GM18511 (cell line): ENCODE measurements at regions not wholly inside any gene's neighbourhood (a gene's known extent, or its start where the extent isn't known, plus 50 kb on each side); places are given as distances from the start of the nearest gene placed in this dataset.

Experiments used
- ATAC-seq: cut with Tn5 transposase; IDR thresholded peaks from one replicate; pipeline ENCODE4 v1.9.1; 2021; ENCODE audit warnings: mild to moderate bottlenecking, moderate library complexity; ENCODE audit not compliant: unreplicated experiment

DNA sequence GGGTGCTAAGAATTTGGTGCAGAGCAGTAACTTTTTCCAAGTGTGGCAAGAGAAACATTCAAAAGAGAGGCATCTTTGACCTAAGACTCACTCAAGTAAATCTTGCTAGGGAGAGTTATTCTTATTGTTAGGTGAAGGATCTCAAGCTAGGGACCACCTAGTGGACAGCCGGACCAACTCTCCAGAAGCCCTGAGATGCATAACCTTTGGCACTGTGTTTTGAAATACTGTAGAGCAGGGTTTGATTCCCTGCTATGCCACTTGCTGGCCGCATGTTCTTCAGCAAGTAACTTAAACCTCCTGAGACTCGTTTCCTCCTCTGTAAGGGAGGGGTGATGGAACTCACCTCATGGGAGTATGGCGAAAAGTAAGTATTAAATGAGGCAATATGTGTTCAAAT is 336.1 kb upstream of the ADAMTSL1 start:
- ATAC-seq, result no peak

DNA sequence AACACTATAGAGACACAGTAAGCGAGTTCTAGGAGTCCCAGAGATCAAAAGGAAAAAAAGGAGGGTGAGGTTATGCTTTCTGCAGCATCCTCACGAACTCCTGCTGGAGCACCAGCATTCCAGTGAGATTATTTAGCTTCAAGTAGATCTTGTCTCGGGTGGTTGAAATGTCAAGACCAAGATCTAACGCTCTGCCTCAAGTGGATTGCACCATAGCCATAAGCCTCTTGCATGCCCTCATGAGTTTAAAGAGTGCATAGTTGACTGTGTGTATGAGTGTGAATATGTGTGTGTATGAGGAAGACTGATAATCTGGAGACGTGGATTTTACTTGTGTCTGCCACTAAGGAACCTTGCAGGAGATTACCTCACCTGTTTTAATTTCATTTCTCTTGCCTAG is 335.3 kb upstream of the ADAMTSL1 start:
- no peak for ATAC-seq

DNA sequence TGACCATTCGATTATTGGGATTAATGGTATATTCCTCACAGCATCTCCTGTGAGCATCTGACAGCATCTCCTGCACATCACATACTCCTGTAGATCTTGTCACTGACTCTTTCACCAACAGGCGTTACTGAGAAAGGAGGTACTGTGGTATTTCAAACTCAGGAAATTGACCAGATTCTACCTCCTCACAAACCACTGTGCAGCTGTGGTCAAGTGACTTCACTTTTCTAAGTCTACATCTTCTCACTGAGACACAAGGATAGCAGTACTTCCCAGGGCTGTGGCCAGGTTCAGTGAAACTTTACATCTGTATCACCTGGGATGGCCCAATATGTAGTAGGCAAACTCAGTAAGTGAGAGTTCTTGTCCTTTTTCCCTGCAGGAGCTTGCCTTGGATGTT is 332.3 kb upstream of the ADAMTSL1 start:
- no peak for ATAC-seq

DNA sequence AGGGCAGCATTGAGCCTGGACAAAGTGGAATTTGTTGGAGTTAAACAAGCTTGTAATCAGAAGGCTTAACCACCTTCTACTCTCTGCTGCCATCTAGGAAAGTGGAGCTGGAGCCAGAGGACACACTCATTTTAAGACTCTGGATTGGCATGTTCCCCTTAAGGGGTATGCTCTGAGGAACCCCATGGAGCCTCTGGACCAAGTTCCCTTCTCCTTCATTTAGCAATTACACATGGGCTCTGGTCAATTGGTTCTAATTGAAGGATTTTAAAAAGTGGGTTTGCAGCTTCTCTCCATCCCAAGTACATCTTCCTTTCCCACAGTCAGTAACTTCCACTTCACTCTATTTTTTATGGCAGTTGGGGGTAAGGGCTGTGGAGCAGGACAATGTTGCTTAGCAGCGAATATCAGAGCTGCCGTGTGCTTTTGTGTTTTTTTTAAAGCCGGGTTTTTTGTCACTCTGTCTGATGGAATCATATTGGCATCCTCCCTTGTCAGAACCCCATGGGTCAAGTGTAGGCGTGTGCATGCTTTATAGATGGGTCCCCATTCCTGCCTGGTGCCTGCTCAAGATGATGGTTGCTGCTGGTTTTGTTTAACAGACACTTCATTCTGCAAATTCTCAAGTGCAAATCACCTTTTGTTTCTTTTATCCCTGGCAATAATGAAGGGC is 330.7 kb upstream of the ADAMTSL1 start:
- no peak for ATAC-seq

DNA sequence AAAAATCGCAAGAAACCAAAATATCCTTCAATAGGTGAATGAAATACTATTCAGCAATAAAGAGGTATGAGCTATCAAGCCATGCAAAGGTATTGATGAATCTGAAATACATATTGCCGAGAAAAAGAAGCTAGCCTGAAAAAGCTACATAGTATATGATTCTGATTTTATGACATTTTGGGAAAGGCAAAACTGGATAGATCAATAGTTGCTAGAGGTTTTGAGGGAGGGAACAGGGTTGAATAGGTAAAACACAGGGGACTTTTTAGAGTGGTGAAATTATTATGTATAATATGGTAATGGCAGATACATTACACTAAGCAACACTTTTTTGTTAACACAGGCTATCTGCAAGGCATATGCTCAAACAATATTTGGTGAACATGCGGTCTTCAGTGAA is 327.6 kb upstream of the ADAMTSL1 start:
- ATAC-seq, result no peak

DNA sequence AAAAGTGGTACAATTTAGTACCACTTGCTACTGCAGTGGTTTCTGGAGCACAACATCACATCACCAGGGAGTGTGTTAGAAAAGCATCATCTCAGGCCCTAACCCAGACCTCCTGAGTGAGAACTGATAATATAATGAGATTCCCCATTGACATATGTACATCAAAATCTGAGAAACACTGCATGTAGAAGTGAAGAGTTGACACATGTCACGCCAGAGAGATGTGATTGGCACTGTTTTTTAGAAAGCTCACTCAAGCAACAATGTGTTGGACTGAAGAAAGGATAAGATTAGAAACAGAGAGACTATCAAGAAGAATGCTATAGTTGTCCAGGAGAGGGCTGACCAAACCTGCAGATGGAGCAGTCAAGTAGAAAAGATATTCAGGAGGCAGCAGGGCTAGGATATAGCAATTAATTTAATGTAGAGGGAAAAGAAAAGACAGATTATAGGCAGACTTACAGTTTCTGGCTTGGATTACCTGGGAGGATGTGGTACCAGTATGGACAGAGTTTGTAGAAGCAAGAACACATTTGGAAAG is 324.4 kb upstream of the ADAMTSL1 start:
- ATAC-seq, result no peak

DNA sequence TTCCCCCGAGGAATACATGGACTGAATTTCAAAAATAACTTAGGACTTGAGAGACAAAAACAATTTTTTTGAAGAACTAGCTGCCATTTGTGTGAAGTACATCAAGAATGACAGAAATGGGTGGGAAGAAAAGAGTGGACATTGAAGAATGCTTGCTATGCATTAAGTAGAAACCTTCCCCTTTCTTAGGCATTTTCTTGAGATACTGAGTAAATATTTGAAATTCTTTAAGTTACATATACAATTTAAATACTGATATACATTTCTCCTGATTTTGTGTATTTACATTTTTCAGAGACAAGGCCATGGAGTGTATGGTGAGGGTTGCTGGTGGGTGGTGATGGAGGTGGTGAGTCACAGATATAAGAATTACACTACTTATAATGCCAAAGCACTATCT is 319.3 kb upstream of the ADAMTSL1 start:
- ATAC-seq, result no peak

DNA sequence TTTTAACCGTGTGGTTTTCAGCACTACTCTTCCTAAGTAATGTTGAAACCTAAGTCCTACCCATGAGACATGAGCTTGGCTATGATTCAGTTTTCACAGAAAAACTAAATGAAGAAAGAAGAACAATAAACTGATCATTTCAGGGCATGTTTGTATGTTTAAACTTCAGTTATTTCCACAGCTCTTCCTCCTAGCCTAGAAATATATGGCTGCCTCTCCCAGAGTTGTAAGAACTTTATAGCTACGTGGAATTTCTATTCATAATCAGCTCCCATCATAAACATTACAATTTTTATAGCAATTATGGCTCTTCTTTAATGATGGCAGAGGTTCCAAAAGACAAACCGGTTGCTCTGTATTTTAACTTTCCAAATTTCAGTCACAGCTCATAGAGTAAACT is 314.7 kb upstream of the ADAMTSL1 start:
- no peak for ATAC-seq

DNA sequence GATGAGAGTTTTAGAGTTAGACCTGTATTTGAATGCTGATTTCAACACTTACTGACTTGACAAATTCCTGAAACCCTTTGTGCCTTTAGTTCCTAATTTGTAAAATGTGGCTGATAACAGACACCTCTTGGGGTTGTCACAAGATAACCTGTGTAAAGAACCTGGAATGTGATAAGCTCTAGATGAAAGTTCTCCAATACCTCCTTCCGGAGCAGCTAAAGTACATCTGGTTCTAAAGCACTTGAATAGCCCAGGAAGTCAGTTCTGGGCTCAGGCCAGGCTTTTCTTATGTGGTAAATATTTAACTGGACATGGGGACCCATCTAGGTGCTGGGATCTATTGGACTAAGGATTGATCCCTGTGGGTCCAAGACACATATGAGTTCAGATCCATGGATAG is 310.8 kb upstream of the ADAMTSL1 start:
- ATAC-seq, result no peak

DNA sequence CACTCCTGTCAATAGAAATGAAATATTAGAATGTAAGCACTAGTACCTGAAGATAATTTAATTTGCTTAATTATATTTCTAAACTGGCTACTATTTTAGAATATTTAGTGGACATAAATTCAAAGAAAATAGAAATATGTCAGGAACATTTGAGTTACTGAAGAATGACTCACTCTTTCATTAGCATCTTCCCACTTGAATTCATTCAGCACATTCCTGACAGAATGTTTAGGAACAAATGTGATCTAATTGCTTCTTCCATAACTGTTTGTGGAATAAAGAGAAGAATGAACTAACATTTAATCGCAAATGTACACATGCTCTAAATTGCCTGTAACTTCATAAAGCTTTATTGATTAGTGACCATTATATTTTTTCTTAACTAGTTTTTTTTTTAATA is 306.2 kb upstream of the ADAMTSL1 start:
- no peak for ATAC-seq

DNA sequence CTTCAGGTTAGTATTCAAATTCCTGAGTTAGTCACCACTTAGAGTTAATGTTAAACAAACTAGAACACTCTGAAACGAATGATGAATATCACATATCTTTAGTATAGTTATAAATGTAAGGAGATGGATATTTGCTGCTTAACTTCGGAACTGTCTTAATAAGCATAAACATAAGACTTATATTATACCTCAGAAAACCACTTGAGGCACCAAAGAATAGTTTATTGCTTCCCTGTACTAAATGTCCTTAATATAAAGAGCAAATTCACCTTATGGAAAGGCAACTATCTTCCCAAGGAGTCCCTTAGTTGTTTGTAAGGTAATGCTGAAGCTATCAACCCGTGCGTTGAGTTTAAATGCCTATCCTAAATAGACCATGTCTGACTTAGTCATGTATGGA is 300.0 kb upstream of the ADAMTSL1 start:
- ATAC-seq, result no peak

DNA sequence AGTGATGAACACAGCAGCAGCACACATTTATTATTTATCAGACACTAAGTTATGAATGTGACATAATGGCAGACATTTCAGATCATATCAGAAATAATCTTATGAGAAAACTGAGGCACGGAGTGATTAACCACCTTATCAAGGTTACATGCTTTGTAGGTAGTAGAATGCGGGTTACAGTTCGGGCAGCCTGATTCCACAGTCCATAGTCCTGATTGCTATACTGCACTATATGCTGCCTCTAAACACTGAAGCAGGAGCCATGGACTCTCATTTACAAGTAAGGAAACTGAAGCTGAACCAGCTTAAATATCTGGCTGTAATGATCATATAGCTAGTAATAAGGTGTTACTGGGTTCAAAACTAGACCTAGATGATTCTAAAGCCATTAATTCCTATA is 291.3 kb upstream of the ADAMTSL1 start:
- no peak for ATAC-seq

DNA sequence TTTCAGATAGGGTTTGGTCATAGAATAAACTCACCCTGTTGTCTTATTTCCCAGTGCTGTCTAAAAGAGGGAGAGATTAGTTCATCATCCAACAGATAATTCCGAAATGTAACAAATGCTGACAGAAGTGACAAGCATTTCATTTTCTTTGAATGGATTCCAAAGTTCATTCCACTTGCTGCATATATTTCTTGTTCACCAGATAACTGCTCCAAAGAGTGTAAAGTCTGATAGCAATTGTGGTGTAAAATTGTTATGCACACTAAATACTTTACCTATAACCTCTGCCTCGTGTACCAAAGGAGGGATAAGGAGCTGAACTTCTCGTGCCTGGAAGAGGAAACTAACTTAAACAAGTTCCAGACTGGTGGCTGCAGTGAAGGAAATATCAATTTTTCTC is 290.0 kb upstream of the ADAMTSL1 start:
- ATAC-seq, result no peak

DNA sequence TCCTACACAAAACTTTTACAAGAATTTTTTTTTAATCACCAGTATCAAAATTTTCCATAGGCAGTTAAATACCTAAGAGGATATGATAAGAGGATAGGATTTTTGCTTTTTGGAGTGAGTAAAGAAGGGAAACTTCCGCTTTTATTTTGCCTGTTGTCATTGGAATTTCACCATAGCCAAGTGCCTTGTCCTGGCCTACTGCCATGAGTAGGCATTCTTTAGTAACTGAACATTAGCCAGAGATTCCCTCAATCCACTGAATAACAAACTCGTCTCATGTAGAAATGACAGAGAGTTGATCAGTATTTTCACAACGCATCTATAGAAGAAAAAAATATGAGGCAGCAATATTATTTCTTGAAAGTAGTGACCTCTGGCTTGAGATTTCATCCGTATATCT is 289.6 kb upstream of the ADAMTSL1 start:
- no peak for ATAC-seq

DNA sequence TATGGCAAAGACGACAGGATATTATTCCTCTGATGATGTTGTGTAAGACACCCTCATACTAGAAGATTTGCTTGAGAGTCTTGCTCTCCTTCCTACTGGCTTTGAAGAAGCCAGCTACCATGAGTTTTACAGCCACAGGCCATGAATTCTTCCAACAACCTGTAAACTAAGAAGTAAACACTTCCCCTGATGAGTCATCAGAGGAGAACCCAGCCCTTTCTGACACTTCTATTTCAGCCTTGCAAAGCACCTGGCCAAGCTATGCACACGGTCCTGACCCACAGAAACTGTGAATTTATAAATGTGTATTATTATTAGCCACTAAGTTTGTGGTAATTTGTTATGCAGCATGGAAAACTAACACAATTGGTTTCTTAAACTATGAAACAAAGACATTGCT is 288.8 kb upstream of the ADAMTSL1 start:
- ATAC-seq, result no peak

DNA sequence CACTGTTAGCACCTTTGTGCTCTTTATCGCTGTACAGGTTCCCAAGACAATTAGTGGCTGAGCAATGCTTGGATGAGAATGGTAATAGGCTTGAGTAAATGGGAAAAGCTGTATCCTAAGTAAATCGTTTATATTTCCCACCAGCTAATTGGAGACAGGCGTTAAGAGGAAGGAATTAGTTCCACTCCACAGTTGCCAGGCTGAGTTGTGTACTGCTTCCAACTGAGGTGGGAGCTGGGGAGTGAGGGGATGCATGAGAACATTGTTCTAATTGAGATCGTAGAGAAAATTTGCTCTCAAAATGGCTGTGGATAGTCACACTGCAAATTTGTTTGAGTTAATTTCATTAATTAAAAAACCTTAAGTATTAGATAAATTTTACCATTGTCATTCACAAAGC is 285.0 kb upstream of the ADAMTSL1 start:
- ATAC-seq, result no peak

DNA sequence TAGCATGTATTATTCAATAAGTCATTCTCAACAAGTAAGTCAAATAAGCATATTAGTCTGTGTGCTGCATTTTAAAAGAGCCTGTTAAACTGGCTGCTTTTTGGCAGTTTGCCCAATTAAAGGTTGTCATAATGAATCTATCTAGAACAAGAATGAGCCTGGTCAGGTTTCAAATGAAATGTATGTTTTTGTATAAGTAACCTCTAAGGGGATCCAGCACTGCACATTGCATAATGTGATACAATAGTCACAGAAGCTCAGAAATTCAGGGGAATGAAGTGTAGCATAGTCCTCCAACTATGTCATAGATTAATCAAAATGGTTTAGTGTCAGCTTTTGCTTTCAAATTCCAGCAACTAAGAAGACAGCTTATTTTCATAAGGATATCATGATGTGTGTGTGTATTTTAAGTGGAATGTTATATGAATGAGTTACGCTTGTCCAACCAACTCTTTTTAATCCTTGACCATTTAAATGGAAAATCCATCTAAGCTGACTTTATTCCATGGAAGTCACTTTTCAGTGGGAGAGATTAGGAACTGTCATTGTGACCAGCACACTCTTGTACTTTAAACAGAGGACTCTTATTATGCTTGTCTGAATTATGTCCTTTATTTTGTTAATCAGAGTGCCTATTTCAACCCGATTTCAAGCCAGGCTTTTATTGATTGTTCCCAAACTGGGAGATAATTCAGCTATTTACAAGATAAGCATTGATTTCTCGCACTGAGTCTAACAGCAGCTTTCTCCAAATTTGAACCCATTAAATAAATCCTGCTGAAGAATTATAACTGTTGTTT is 283.9 kb upstream of the ADAMTSL1 start:
- no peak for ATAC-seq

DNA sequence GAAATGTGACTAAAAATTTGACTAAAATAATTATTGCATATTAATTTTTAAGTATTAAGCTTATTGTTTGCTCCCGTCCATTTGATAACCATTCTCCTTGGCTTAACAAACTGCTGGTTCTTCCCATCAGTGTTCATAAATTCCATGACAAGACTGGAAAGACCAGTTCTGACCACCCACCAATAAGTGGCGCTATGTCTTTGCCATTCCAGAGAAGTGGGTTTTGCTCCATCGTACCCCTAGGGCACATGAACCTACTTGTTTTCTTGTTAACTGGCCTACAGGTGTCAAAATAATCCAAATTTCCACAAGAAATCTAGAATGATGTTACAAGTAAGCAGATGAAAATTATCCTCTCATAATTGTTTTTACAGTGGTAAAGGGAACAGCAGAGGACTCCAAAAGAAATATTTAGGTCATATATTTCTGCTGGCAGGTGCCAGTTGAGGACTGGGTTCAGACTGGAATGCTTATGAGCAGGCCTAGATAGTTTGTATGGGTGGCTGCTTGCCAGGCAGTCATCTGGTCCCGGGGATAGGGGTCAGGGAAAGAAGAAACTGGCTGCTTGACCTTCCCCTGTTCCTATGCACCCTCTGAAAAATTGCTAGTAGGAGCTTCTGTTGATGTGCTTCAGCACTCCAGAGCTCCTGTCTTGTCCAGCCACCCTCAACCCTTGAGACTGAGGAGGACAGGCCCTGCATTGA is 283.1 kb upstream of the ADAMTSL1 start:
- ATAC-seq, result no peak

DNA sequence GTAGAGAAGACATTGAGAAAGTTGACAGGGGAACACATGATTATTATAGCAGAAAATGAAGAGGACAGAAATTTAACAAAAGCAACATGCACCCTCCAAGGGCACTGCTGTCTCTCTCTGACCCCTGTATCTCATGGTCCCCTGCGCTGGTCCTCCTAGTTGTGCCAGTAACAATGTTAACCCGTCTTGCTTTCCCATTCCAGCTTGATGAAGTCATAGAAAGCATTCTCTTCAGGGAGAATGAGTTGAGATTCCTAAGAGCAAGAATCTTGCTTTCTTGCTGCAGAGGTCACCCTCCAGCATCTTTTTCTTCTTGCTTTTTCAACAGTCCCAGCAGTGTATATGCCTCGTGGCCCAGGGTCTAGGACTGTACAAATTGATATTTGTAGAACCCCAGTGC is 279.6 kb upstream of the ADAMTSL1 start:
- ATAC-seq, result no peak

DNA sequence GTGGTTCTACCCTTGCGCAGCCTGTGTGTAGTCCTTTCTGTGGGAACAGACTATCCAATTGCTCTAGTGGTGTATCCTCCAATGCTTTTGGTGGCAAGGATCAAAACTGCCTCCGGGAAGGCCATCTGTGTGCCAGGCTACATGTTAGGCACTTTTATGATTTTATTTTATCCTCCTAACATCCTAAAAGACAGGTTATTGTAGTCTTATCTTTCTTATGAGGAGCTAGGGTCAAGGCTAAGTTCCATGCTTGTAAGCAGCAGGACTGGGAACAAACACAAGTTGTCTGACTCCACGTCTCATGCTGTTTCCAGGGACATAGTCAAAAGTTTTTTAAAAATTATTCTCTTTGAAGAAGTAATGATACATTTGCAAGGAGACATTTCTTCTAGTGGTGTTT is 278.7 kb upstream of the ADAMTSL1 start:
- ATAC-seq, result no peak

DNA sequence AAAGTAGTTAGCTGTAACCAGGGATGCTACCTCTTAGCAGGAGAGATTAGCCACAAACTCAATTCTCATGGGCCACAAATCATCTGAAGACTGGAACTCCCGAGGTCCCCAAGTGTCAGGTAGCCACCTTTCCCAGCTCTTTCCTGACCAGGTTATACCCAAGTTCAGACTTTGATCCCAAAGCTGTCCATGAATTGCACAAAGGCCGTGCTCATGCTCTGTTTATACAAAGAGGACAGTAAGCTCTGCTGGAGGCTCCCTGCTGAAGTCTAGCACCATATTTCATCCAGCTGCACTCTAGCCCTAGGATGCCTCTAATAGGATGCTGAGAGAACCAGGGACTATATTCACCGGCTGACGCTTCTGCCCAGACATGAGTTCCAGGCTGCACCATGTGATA is 271.0 kb upstream of the ADAMTSL1 start:
- ATAC-seq, result no peak

DNA sequence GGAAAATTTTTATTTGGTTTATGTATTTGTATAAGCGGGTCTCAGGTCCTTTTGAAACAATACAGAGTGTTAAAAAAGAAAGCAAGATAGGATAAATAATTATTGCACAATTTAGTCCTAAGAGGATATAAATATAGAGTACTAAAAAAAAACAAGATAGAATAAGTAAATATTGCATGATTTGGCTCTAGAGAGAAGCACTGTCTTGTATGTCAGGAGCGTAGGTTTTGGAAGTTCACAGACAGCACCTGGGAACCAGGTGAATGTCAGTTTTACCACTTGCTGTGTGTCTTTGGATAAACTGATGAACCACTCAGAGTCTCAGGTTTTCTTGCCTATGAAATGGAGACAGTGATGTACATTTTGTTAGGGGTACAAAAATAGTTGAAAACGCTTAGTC is 266.2 kb upstream of the ADAMTSL1 start:
- no peak for ATAC-seq
